ENCODE measurements at regions not wholly inside any gene's neighbourhood (a gene's known extent, or its start where the extent isn't known, plus 50 kb on each side); places are given as distances from the start of the nearest gene placed in this dataset.

GRCh38 chr14:106808907-106809306 is 1282.5 kb downstream of the TMEM121 start:
- TF ChIP-seq, protein P1, sequence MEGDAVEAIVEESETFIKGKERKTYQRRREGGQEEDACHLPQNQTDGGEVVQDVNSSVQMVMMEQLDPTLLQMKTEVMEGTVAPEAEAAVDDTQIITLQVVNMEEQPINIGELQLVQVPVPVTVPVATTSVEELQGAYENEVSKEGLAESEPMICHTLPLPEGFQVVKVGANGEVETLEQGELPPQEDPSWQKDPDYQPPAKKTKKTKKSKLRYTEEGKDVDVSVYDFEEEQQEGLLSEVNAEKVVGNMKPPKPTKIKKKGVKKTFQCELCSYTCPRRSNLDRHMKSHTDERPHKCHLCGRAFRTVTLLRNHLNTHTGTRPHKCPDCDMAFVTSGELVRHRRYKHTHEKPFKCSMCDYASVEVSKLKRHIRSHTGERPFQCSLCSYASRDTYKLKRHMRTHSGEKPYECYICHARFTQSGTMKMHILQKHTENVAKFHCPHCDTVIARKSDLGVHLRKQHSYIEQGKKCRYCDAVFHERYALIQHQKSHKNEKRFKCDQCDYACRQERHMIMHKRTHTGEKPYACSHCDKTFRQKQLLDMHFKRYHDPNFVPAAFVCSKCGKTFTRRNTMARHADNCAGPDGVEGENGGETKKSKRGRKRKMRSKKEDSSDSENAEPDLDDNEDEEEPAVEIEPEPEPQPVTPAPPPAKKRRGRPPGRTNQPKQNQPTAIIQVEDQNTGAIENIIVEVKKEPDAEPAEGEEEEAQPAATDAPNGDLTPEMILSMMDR (conservative IDR thresholded peaks at IDR 0.05; ENCODE audit: low read depth, low read length): no peak
- TF ChIP-seq EZH2phosphoT487 (IDR thresholded peaks at IDR 0.05; ENCODE audit: borderline replicate concordance, low read length) (no peak), EZH2 (IDR thresholded peaks at IDR 0.05; ENCODE audit: low read length, unreplicated experiment) (no peak)
